WTC11 (cell line): ENCODE measurements at regions not wholly inside any gene's neighbourhood (a gene's known extent, or its start where the extent isn't known, plus 50 kb on each side); places are given as distances from the start of the nearest gene placed in this dataset.
A peak's percentile ranks its signal among the peaks of the same experiment; 100 is the strongest.

Source experiments
- ATAC-seq: fragments of 200-7000 bp; cut with Tn5 transposase; 2 replicates; pipeline ENCODE4 v1.10.0; 2021; ENCODE audit warnings: mild to moderate bottlenecking, moderate library complexity
- CTCF ChIA-PET: fragments of 300-600 bp; sonication (Branson Sonifier 250); formaldehyde crosslinking; loops from one replicate; lab custom pipeline; 2021; ENCODE audit warnings: antibody characterized with exemption; lab: Charles Lee
- POLR2A ChIA-PET: fragments of 350-600 bp; sonication (Branson Sonifier 250); formaldehyde crosslinking; loops from one replicate; lab custom pipeline; 2021; ENCODE audit warnings: antibody characterized with exemption; lab: Charles Lee
- DNase-seq: peaks from one replicate; pipeline ENCODE4 v3.0.0; 2021; ENCODE audit warnings: low spot score
- H3K27ac Mint-ChIP-seq: 2 replicates; pipeline ENCODE4 v1.8.0; 2021; ENCODE audit warnings: mixed read lengths
- H3K27me3 Mint-ChIP-seq: 2 replicates; pipeline ENCODE4 v1.8.0; 2021; ENCODE audit warnings: low read depth, mild to moderate bottlenecking, moderate library complexity, mixed read lengths
- H3K36me3 Mint-ChIP-seq: 2 replicates; pipeline ENCODE4 v1.8.0; 2021; ENCODE audit warnings: mixed read lengths
- H3K4me1 Mint-ChIP-seq: 2 replicates; pipeline ENCODE4 v1.8.0; 2022; ENCODE audit warnings: mixed read lengths
- H3K4me3 Mint-ChIP-seq: 2 replicates; pipeline ENCODE4 v1.8.0; 2021; ENCODE audit warnings: mild to moderate bottlenecking, moderate library complexity, mixed read lengths
- H3K9me3 Mint-ChIP-seq: 2 replicates; pipeline ENCODE4 v1.8.0; 2021; ENCODE audit warnings: mixed read lengths
- CBFB ChIP-seq: sonication (generic); formaldehyde crosslinking; IDR thresholded peaks from 2 replicates; pipeline ENCODE4 v1.8.1; 2022; ENCODE audit warnings: mild to moderate bottlenecking, low read depth, missing genetic modification reagents
- E2F4 ChIP-seq: sonication (generic); formaldehyde crosslinking; IDR thresholded peaks from 2 replicates; pipeline ENCODE4 v1.8.1; 2022; ENCODE audit warnings: low read depth, mild to moderate bottlenecking, moderate library complexity, missing genetic modification reagents, borderline replicate concordance
- FOXJ3 ChIP-seq: sonication (generic); formaldehyde crosslinking; IDR thresholded peaks from 2 replicates; pipeline ENCODE4 v1.9.0; 2021; ENCODE audit warnings: missing genetic modification reagents, mild to moderate bottlenecking, borderline replicate concordance
- FOXK1 ChIP-seq: sonication (generic); formaldehyde crosslinking; IDR thresholded peaks from 2 replicates; pipeline ENCODE4 v1.8.0; 2022; ENCODE audit warnings: mild to moderate bottlenecking, moderate library complexity, missing genetic modification reagents
- GRHL2 ChIP-seq: fragments of 250-450 bp; sonication (Bioruptor Pico); IDR thresholded peaks from 2 replicates; pipeline ENCODE4 v1.8.0; 2022; ENCODE audit warnings: mild to moderate bottlenecking, moderate library complexity; ENCODE audit not compliant: insufficient replicate concordance, severe bottlenecking
- IRF1 ChIP-seq: sonication (generic); formaldehyde crosslinking; IDR thresholded peaks from 2 replicates; pipeline ENCODE4 v1.8.0; 2023; ENCODE audit warnings: missing genetic modification reagents
- IRF2 ChIP-seq: sonication (generic); formaldehyde crosslinking; IDR thresholded peaks from 2 replicates; pipeline ENCODE4 v1.8.0; 2022; ENCODE audit warnings: low read depth, missing genetic modification reagents, borderline replicate concordance
- MXD4 ChIP-seq: fragments of 250-450 bp; sonication (Bioruptor Pico); IDR thresholded peaks from 2 replicates; pipeline ENCODE4 v1.8.0; 2021; ENCODE audit warnings: mild to moderate bottlenecking, moderate library complexity, borderline replicate concordance
- MYBL2 ChIP-seq: sonication (generic); formaldehyde crosslinking; IDR thresholded peaks from 2 replicates; pipeline ENCODE4 v1.8.1; 2023; ENCODE audit warnings: mild to moderate bottlenecking, moderate library complexity, missing genetic modification reagents
- NR2C2 ChIP-seq: sonication (generic); formaldehyde crosslinking; IDR thresholded peaks from 2 replicates; pipeline ENCODE4 v1.8.0; 2022; ENCODE audit warnings: mild to moderate bottlenecking, missing genetic modification reagents
- NR3C1 ChIP-seq: sonication (generic); formaldehyde crosslinking; conservative IDR thresholded peaks from 2 replicates; pipeline ENCODE4 v1.8.1; 2023; ENCODE audit warnings: low read depth, mild to moderate bottlenecking, missing genetic modification reagents
- SP1 ChIP-seq: sonication (generic); formaldehyde crosslinking; conservative IDR thresholded peaks from 2 replicates; pipeline ENCODE4 v1.8.1; 2022; ENCODE audit warnings: missing genetic modification reagents
- ZNF219 ChIP-seq: sonication (generic); formaldehyde crosslinking; IDR thresholded peaks from 2 replicates; pipeline ENCODE4 v1.8.0; 2023; ENCODE audit warnings: missing genetic modification reagents, mild to moderate bottlenecking, borderline replicate concordance
- TF ChIP-seq, protein P1 (sequence below): sonication (generic); formaldehyde crosslinking; IDR thresholded peaks from 2 replicates; pipeline ENCODE4 v1.8.1; 2023; ENCODE audit warnings: mild to moderate bottlenecking, missing genetic modification reagents
- TF ChIP-seq, protein P2 (sequence below): sonication (generic); formaldehyde crosslinking; IDR thresholded peaks from 2 replicates; pipeline ENCODE4 v1.8.0; 2022; ENCODE audit warnings: mild to moderate bottlenecking, missing genetic modification reagents
- TF ChIP-seq, protein P3 (sequence below): fragments of 250-450 bp; sonication (Bioruptor Pico); IDR thresholded peaks from 2 replicates; pipeline ENCODE4 v1.9.0; 2021; ENCODE audit warnings: mild to moderate bottlenecking
- TF ChIP-seq, protein P4 (sequence below): fragments of 250-450 bp; sonication (Bioruptor Pico); conservative IDR thresholded peaks from 2 replicates; pipeline ENCODE4 v1.9.0; 2021; ENCODE audit warnings: mild to moderate bottlenecking

- Mint-ChIP-seq H3K27ac (peak overlapping the region; percentile 82; the same call in 1 of the 2 replicates), H3K27me3 (peaks cover 58% of the 10 kb centered on the region), H3K4me1 (peaks cover 59% of the 10 kb centered on the region), H3K4me3 (no peak overlapping the region; the same call in 1 of the 2 replicates), H3K9me3 (peaks cover 5% of the 10 kb centered on the region; the same call in 1 of the 2 replicates), H3K36me3 (no peaks in the 10 kb centered on the region)
- CTCF ChIA-PET, result interaction anchor here (1.8 kb wide), 1 partner anchor 10 kb away, joined by 12 read pairs; no protein-coding TSS in a partner anchor
- POLR2A ChIA-PET, result no interaction called here
- no peak for DNase-seq
- ATAC-seq, result peak; percentile 38
- TF ChIP-seq GRHL2 (CRISPR knock-in tag) (no peak), ZNF219 (CRISPR knock-in tag) (no peak)
- TF ChIP-seq, protein P1, sequence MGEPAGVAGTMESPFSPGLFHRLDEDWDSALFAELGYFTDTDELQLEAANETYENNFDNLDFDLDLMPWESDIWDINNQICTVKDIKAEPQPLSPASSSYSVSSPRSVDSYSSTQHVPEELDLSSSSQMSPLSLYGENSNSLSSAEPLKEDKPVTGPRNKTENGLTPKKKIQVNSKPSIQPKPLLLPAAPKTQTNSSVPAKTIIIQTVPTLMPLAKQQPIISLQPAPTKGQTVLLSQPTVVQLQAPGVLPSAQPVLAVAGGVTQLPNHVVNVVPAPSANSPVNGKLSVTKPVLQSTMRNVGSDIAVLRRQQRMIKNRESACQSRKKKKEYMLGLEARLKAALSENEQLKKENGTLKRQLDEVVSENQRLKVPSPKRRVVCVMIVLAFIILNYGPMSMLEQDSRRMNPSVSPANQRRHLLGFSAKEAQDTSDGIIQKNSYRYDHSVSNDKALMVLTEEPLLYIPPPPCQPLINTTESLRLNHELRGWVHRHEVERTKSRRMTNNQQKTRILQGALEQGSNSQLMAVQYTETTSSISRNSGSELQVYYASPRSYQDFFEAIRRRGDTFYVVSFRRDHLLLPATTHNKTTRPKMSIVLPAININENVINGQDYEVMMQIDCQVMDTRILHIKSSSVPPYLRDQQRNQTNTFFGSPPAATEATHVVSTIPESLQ (CRISPR knock-in tag), result no peak
- TF ChIP-seq, protein P2, sequence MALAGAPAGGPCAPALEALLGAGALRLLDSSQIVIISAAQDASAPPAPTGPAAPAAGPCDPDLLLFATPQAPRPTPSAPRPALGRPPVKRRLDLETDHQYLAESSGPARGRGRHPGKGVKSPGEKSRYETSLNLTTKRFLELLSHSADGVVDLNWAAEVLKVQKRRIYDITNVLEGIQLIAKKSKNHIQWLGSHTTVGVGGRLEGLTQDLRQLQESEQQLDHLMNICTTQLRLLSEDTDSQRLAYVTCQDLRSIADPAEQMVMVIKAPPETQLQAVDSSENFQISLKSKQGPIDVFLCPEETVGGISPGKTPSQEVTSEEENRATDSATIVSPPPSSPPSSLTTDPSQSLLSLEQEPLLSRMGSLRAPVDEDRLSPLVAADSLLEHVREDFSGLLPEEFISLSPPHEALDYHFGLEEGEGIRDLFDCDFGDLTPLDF, result no peak
Observed at GRCh38 chr4:36757580-36758311, 476.3 kb downstream of the DTHD1 start.

- peak overlapping the region; percentile 82; the same call in 1 of the 2 replicates for H3K27ac Mint-ChIP-seq
- DNase-seq, result no peak
- POLR2A ChIA-PET, result interaction anchor here (0.7 kb wide), 1 partner anchor 42 kb away, joined by 3 read pairs; no protein-coding TSS in a partner anchor
- no peak for TF ChIP-seq FOXJ3
- TF ChIP-seq E2F4 (CRISPR knock-in tag), result no peak
- TF ChIP-seq, protein P3, sequence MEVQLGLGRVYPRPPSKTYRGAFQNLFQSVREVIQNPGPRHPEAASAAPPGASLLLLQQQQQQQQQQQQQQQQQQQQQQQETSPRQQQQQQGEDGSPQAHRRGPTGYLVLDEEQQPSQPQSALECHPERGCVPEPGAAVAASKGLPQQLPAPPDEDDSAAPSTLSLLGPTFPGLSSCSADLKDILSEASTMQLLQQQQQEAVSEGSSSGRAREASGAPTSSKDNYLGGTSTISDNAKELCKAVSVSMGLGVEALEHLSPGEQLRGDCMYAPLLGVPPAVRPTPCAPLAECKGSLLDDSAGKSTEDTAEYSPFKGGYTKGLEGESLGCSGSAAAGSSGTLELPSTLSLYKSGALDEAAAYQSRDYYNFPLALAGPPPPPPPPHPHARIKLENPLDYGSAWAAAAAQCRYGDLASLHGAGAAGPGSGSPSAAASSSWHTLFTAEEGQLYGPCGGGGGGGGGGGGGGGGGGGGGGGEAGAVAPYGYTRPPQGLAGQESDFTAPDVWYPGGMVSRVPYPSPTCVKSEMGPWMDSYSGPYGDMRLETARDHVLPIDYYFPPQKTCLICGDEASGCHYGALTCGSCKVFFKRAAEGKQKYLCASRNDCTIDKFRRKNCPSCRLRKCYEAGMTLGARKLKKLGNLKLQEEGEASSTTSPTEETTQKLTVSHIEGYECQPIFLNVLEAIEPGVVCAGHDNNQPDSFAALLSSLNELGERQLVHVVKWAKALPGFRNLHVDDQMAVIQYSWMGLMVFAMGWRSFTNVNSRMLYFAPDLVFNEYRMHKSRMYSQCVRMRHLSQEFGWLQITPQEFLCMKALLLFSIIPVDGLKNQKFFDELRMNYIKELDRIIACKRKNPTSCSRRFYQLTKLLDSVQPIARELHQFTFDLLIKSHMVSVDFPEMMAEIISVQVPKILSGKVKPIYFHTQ (CRISPR knock-in tag), result no peak
- no peak for TF ChIP-seq NR3C1 (CRISPR knock-in tag)
- no peak for TF ChIP-seq ZNF219 (CRISPR knock-in tag)
- no peak for TF ChIP-seq IRF1 (CRISPR knock-in tag)
- TF ChIP-seq CBFB (CRISPR knock-in tag), result no peak
- no peak for TF ChIP-seq MYBL2
- TF ChIP-seq MXD4, result no peak
- TF ChIP-seq FOXK1, result no peak
- no peak for TF ChIP-seq SP1 (CRISPR knock-in tag)
- no peak for TF ChIP-seq NR2C2
- TF ChIP-seq, protein P4, sequence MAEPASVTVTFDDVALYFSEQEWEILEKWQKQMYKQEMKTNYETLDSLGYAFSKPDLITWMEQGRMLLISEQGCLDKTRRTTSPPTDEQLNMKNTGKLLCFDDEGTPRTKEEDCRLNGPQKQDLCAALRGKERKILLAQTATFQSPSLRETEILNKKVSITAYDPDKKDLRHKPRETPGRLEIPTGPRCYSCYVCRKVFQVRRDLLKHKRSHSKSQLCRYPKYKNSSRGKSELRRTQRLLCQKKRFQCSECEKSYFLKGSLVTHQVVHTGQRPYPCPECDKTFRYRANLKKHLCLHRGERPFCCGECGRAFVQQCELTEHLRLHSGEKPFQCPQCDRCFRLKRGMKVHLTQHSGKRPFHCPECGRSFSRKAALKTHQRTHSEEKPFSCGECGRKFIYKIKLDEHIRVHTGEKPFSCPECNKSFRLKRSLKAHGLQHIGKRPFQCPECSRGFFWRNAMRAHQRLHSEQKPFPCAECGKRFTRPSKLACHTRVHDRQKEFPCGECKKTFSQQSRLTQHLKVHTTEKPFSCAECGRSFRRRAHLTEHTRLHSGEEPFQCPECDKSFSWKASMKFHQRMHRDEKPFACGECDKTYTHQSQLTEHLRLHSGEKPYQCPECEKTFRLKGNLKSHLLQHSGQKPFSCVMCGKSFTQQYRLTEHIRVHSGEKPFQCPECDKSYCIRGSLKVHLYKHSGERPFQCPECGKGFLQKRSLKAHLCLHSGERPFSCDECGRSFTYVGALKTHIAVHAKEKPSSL (CRISPR knock-in tag), result no peak
- TF ChIP-seq IRF2, result no peak
Observed at GRCh38 chr4:36758312-36759178, 477.1 kb downstream of the DTHD1 start.

More at GRCh38 chr4:36758312-36759178, 477.1 kb downstream of the DTHD1 start:
- peak; percentile 80 for ATAC-seq
- H3K27me3 Mint-ChIP-seq, result peaks cover 58% of the 10 kb centered on the region
- no peaks in the 10 kb centered on the region for H3K36me3 Mint-ChIP-seq
- CTCF ChIA-PET, result no interaction called here
- no peak overlapping the region for H3K4me3 Mint-ChIP-seq
- H3K4me1 Mint-ChIP-seq, result peaks cover 59% of the 10 kb centered on the region
- H3K9me3 Mint-ChIP-seq, result peaks cover 3% of the 10 kb centered on the region; the same call in 1 of the 2 replicates
